PFSK-1 (cell line): ENCODE measurements at regions not wholly inside any gene's neighbourhood (a gene's known extent, or its start where the extent isn't known, plus 50 kb on each side); places are given as distances from the start of the nearest gene placed in this dataset.

Source experiments
- FOXP2 ChIP-seq: optimal IDR thresholded peaks from 2 replicates; pipeline ENCODE3; 2011; ENCODE audit warnings: borderline replicate concordance, control low read depth, inconsistent platforms; ENCODE audit not compliant: insufficient read depth; ENCODE audit errors: extremely low read length, extremely low read depth
- POLR2AphosphoS5 ChIP-seq: IDR thresholded peaks from 2 replicates; pipeline ENCODE4 v1.6.1; 2012; ENCODE audit warnings: low read depth, mild to moderate bottlenecking, control low read depth, low read length, moderate library complexity
- SIN3A ChIP-seq: IDR thresholded peaks from 2 replicates; pipeline ENCODE4 v1.6.1; 2012; ENCODE audit warnings: mild to moderate bottlenecking, low read length, moderate library complexity, borderline replicate concordance; ENCODE audit not compliant: insufficient read depth
- TAF1 ChIP-seq: IDR thresholded peaks from 2 replicates; pipeline ENCODE4 v1.6.1; 2012; ENCODE audit warnings: low read length, control low read depth, borderline replicate concordance; ENCODE audit not compliant: insufficient read depth
- TF ChIP-seq, protein P1 (sequence below), 2 experiments: IDR thresholded peaks; 2 replicates each; pipeline versions ENCODE4 v1.6.1 to v1.8.0; 2011 to 2012; ENCODE audit warnings: low read depth in 2 of 2, low read length in 2 of 2, control low read depth in 1 of 2, inconsistent platforms in 1 of 2, mild to moderate bottlenecking in 1 of 2, moderate library complexity in 1 of 2; ENCODE audit not compliant: insufficient read depth in 1 of 2

DNA sequence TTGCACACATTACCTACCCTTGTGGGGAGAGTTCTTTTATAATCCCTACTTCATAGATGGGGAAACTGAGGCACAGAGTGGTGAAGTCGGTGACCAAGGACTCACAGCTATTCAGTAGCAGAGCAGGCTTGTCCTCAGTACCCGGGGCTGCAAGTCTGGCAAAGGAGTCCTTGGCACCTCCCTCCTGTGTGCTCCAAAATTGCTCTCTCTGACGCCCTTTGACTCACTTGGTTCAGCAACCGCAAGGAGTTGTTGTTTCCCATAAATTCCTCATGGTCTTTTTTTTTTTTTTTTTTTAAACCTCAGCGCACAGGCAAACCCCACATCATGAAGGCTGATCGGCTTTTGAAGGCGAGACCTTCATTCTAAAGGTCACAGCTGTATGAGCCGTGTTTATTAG, 143.2 kb downstream of the CEBPB start:
- TF ChIP-seq POLR2AphosphoS5 (no peak), TAF1 (no peak), SIN3A (no peak), FOXP2 (no peak)
- TF ChIP-seq, protein P1, sequence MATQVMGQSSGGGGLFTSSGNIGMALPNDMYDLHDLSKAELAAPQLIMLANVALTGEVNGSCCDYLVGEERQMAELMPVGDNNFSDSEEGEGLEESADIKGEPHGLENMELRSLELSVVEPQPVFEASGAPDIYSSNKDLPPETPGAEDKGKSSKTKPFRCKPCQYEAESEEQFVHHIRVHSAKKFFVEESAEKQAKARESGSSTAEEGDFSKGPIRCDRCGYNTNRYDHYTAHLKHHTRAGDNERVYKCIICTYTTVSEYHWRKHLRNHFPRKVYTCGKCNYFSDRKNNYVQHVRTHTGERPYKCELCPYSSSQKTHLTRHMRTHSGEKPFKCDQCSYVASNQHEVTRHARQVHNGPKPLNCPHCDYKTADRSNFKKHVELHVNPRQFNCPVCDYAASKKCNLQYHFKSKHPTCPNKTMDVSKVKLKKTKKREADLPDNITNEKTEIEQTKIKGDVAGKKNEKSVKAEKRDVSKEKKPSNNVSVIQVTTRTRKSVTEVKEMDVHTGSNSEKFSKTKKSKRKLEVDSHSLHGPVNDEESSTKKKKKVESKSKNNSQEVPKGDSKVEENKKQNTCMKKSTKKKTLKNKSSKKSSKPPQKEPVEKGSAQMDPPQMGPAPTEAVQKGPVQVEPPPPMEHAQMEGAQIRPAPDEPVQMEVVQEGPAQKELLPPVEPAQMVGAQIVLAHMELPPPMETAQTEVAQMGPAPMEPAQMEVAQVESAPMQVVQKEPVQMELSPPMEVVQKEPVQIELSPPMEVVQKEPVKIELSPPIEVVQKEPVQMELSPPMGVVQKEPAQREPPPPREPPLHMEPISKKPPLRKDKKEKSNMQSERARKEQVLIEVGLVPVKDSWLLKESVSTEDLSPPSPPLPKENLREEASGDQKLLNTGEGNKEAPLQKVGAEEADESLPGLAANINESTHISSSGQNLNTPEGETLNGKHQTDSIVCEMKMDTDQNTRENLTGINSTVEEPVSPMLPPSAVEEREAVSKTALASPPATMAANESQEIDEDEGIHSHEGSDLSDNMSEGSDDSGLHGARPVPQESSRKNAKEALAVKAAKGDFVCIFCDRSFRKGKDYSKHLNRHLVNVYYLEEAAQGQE (IDR thresholded peaks at IDR 0.05; ENCODE audit: insufficient read depth in 1 of 2, low read depth in 2 of 2, low read length in 2 of 2): no peak
